ENCODE measurements at regions not wholly inside any gene's neighbourhood (a gene's known extent, or its start where the extent isn't known, plus 50 kb on each side); places are given as distances from the start of the nearest gene placed in this dataset.

GRCh38 chr2:236981701-236982485, 103.8 kb upstream of the COPS8 start:
- TF ChIP-seq CHD4 (IDR thresholded peaks at IDR 0.05; ENCODE audit: borderline replicate concordance, low read length): no peak
- no peak for TF ChIP-seq ARID5B (CRISPR knock-in tag; IDR thresholded peaks at IDR 0.05)
- no peak for TF ChIP-seq ZNF703 (CRISPR knock-in tag; IDR thresholded peaks at IDR 0.05; ENCODE audit: borderline replicate concordance)

All from HepG2 (cell line).